Activated CD8-positive, alpha-beta T cell treated with anti-CD3 and anti-CD28 coated beads for 36 hours (primary cell): ENCODE measurements at regions not wholly inside any gene's neighbourhood (a gene's known extent, or its start where the extent isn't known, plus 50 kb on each side); places are given as distances from the start of the nearest gene placed in this dataset.

Source experiments
- ATAC-seq: fragments of 200-7000 bp; cut with Tn5 transposase; one replicate; pipeline ENCODE4 v1.10.0; 2021; ENCODE audit warnings: mild to moderate bottlenecking, moderate library complexity
- CTCF ChIA-PET: fragments of 350-600 bp; sonication (Branson Sonifier 250); formaldehyde crosslinking; loops from one replicate; lab custom pipeline; 2021; ENCODE audit warnings: antibody characterized with exemption; lab: Charles Lee
- POLR2A ChIA-PET: fragments of 350-600 bp; sonication (Branson Sonifier 250); formaldehyde crosslinking; loops from one replicate; lab custom pipeline; 2021; ENCODE audit warnings: antibody characterized with exemption; lab: Charles Lee
- DNase-seq: peaks from one replicate; pipeline ENCODE4 v3.0.0-alpha.2; 2020
- H3K27ac Mint-ChIP-seq: one replicate; pipeline ENCODE4 v1.8.0; 2021; ENCODE audit warnings: mild to moderate bottlenecking, mixed read lengths
- H3K27me3 Mint-ChIP-seq: one replicate; pipeline ENCODE4 v1.8.0; 2021; ENCODE audit warnings: mixed read lengths
- H3K36me3 Mint-ChIP-seq: one replicate; pipeline ENCODE4 v1.8.0; 2021; ENCODE audit warnings: low read depth, mixed read lengths
- H3K4me1 Mint-ChIP-seq: one replicate; pipeline ENCODE4 v1.8.0; 2021; ENCODE audit warnings: low read depth, mixed read lengths
- H3K4me3 Mint-ChIP-seq: one replicate; pipeline ENCODE4 v1.8.0; 2021; ENCODE audit warnings: mild to moderate bottlenecking, moderate library complexity, mixed read lengths
- H3K9me3 Mint-ChIP-seq: one replicate; pipeline ENCODE4 v1.8.0; 2021; ENCODE audit warnings: mixed read lengths
- intact Hi-C: fragments of 100-400 bp; cut with micrococcal nuclease; formaldehyde crosslinking; loops from one replicate; pipeline ENCODE4 v1.10.0; 2022
- TF ChIP-seq, protein P1 (sequence below): fragments of 200-600 bp; IDR thresholded peaks from one replicate; pipeline ENCODE4 v1.8.0; 2022; ENCODE audit warnings: antibody characterized with exemption, mild to moderate bottlenecking

DNA sequence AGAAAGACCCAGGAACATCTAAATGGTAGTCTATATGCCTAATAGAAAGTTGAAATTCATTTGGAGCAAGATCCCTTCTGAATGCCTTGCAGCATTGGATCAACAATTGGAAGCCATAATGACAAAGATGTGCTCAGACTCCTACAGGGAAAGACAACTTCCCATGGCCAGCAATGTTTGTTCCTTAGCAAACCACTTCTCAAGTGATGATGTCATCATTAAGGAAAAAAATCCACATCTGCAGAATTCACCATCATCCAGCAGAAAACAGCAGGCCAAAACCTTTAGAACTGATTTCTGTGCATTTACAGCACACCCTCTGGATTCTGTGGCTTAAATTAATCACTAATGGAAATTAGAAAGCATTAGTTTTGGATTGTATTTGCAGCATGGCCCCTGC, 82.4 kb upstream of the ZIC3 start:
- no peak overlapping the region for H3K4me3 Mint-ChIP-seq
- H3K9me3 Mint-ChIP-seq: no peaks in the 10 kb centered on the region
- no peaks in the 10 kb centered on the region for H3K4me1 Mint-ChIP-seq
- DNase-seq (no peak), ATAC-seq (no peak)
- intact Hi-C loops: no loop called here
- H3K27ac Mint-ChIP-seq: no peak overlapping the region
- TF ChIP-seq, protein P1, sequence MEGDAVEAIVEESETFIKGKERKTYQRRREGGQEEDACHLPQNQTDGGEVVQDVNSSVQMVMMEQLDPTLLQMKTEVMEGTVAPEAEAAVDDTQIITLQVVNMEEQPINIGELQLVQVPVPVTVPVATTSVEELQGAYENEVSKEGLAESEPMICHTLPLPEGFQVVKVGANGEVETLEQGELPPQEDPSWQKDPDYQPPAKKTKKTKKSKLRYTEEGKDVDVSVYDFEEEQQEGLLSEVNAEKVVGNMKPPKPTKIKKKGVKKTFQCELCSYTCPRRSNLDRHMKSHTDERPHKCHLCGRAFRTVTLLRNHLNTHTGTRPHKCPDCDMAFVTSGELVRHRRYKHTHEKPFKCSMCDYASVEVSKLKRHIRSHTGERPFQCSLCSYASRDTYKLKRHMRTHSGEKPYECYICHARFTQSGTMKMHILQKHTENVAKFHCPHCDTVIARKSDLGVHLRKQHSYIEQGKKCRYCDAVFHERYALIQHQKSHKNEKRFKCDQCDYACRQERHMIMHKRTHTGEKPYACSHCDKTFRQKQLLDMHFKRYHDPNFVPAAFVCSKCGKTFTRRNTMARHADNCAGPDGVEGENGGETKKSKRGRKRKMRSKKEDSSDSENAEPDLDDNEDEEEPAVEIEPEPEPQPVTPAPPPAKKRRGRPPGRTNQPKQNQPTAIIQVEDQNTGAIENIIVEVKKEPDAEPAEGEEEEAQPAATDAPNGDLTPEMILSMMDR: no peak
- POLR2A ChIA-PET: no interaction called here
- CTCF ChIA-PET: no interaction called here
- no peaks in the 10 kb centered on the region for H3K36me3 Mint-ChIP-seq
- no peaks in the 10 kb centered on the region for H3K27me3 Mint-ChIP-seq

- H3K27ac Mint-ChIP-seq: no peak overlapping the region
- TF ChIP-seq, protein P1: no peak
- H3K4me3 Mint-ChIP-seq: no peak overlapping the region
- intact Hi-C loops: no loop called here
- H3K4me1 Mint-ChIP-seq: no peaks in the 10 kb centered on the region
- DNase-seq (no peak), ATAC-seq (no peak)
- no peaks in the 10 kb centered on the region for H3K9me3 Mint-ChIP-seq
- no peaks in the 10 kb centered on the region for H3K27me3 Mint-ChIP-seq
- H3K36me3 Mint-ChIP-seq: no peaks in the 10 kb centered on the region
- ChIA-PET CTCF (no interaction called here), POLR2A (no interaction called here)
These were observed 83.8 kb upstream of the ZIC3 start for GRCh38 chrX:137482136-137482535.

DNA sequence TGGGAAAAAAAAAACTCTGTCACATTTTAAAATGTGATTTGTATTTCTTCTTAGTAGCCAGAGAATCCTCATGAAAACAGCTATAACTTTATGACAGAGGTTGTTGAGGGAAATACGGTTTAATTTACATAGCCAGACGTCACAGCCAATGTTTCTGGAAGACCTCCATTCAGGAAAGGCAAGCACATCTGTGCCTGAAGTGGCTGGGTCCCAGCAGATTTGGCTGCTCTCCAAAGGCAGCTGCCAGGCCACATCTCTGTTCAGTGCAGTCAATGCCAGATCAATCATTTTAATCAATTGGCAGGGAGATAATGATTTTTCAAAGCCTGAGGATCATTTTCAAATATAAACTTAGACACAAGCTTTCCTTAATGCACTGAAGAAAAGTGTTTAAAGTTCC, 86.5 kb upstream of the ZIC3 start:
- H3K9me3 Mint-ChIP-seq: no peaks in the 10 kb centered on the region
- DNase-seq (no peak), ATAC-seq (no peak)
- no peaks in the 10 kb centered on the region for H3K4me1 Mint-ChIP-seq
- TF ChIP-seq, protein P1: no peak
- no peaks in the 10 kb centered on the region for H3K27me3 Mint-ChIP-seq
- ChIA-PET CTCF (no interaction called here), POLR2A (no interaction called here)
- no peak overlapping the region for H3K27ac Mint-ChIP-seq
- H3K4me3 Mint-ChIP-seq: no peak overlapping the region
- intact Hi-C loops: no loop called here
- no peaks in the 10 kb centered on the region for H3K36me3 Mint-ChIP-seq

GRCh38 chrX:137441711-137442110, 124.2 kb upstream of the ZIC3 start:
- H3K36me3 Mint-ChIP-seq: no peaks in the 10 kb centered on the region
- H3K27ac Mint-ChIP-seq: no peak overlapping the region
- no peak for ATAC-seq
- H3K4me1 Mint-ChIP-seq: no peaks in the 10 kb centered on the region
- H3K4me3 Mint-ChIP-seq: no peak overlapping the region
- POLR2A ChIA-PET: no interaction called here
- TF ChIP-seq, protein P1: no peak
- H3K9me3 Mint-ChIP-seq: peaks cover 3% of the 10 kb centered on the region
- CTCF ChIA-PET: no interaction called here
- H3K27me3 Mint-ChIP-seq: no peaks in the 10 kb centered on the region
- intact Hi-C loops: no loop called here
- DNase-seq: no peak

DNA sequence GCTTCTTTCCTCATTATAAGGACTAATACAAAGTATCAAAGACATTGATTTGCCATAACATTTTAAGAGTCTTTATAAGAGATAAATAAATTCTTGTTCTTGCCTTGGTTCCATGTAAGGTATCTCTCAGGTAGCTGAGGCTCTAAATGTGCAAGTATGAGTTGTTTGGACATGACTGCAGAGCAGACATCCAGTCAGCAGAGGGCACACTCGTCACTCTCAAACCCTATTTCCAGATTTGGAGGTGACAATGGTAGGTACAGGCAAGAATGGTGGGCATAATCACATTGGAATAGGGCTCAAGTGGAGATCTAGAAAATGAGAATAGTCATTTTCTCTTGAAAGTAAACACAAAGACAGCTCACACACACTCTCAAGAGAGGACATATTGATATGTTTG, 133.3 kb upstream of the ZIC3 start:
- CTCF ChIA-PET: no interaction called here
- DNase-seq: peak; percentile 13
- intact Hi-C loops: no loop called here

More for the DNA sequence above, 133.3 kb upstream of the ZIC3 start:
- H3K9me3 Mint-ChIP-seq: peaks cover 3% of the 10 kb centered on the region
- peaks cover 27% of the 10 kb centered on the region for H3K27me3 Mint-ChIP-seq
- no peak overlapping the region for H3K4me3 Mint-ChIP-seq
- peaks cover 2% of the 10 kb centered on the region for H3K4me1 Mint-ChIP-seq
- POLR2A ChIA-PET: no interaction called here
- ATAC-seq: no peak
- no peaks in the 10 kb centered on the region for H3K36me3 Mint-ChIP-seq
- no peak overlapping the region for H3K27ac Mint-ChIP-seq
- TF ChIP-seq, protein P1: peak; percentile 12
